ENCODE measurements at regions not wholly inside any gene's neighbourhood (a gene's known extent, or its start where the extent isn't known, plus 50 kb on each side); places are given as distances from the start of the nearest gene placed in this dataset.
A peak's percentile ranks its signal among the peaks of the same experiment; 100 is the strongest.

GRCh38 chr18:75134611-75134975 is 74.3 kb downstream of the PTGR3 start:
- H3K4me3 Mint-ChIP-seq: no peak overlapping the region
- no peak overlapping the region for H3K27ac Mint-ChIP-seq
- H3K9me3 Mint-ChIP-seq: peaks cover 0 to 4% (median 0%) of the 10 kb centered on the region in 3 donors
- no peaks in the 10 kb centered on the region for H3K36me3 Mint-ChIP-seq
- no peaks in the 10 kb centered on the region for H3K4me1 Mint-ChIP-seq
- H3K27me3 Mint-ChIP-seq: no peaks in the 10 kb centered on the region

DNA sequence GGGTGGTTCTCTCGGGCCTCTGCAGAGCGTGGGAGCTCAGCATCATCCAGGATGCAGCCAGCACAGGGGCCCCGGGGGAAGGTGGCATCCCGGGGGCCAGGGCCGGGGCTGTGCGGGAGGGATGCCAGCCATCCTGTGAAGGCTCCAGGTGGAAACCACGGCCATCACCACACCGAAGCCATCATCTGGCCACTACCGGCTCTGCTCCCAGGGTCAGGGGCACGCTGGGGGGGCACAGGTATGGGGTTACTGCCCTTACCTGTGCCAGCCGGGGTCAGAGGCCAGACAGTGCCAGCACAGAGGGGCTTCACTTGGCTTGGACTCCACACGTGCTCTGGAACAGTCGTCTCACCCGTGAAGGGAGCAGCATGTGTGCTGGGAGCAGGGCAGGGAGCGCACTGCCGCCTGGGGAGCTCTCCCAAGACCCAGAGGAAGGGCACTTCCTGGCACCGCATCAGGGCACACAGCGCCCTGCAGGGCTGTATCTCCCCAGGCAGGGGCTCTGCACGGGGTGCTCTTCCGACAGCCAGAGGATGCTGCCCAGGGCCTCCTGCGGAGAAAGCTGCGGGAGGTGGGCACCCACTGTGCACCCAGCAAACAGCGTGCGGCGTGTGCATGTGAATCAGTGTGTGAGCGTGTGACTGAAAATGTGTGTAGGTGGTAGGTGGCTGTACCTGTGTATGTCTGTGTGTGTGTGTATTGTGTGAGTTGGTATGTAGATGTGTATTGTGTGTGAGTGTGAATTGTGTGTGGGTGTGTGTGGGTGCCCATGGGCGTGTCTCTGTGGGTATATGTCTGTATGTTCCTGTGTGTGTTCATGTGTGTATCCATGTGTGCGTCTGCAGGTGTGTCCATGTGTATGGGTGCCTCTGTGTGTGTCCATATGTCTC is 75.0 kb downstream of the PTGR3 start:
- Mint-ChIP-seq H3K36me3 (no peaks in the 10 kb centered on the region), H3K9me3 (peaks cover 0 to 4% (median 0%) of the 10 kb centered on the region in 3 donors), H3K4me1 (no peaks in the 10 kb centered on the region), H3K4me3 (no peak overlapping the region), H3K27ac (peak overlapping the region in 1 of 3 donors; percentile 33), H3K27me3 (no peaks in the 10 kb centered on the region)

GRCh38 chr18:75132931-75133525 is 75.9 kb downstream of the PTGR3 start:
- Mint-ChIP-seq H3K36me3 (no peaks in the 10 kb centered on the region), H3K4me1 (no peaks in the 10 kb centered on the region), H3K27me3 (no peaks in the 10 kb centered on the region), H3K27ac (no peak overlapping the region), H3K9me3 (peaks cover 0 to 4% (median 0%) of the 10 kb centered on the region in 3 donors), H3K4me3 (no peak overlapping the region)

- H3K4me3 Mint-ChIP-seq: no peak overlapping the region
- no peak overlapping the region for H3K27ac Mint-ChIP-seq
- no peaks in the 10 kb centered on the region for H3K4me1 Mint-ChIP-seq
- H3K36me3 Mint-ChIP-seq: no peaks in the 10 kb centered on the region
- H3K9me3 Mint-ChIP-seq: peaks cover 0 to 4% (median 0%) of the 10 kb centered on the region in 3 donors
- no peaks in the 10 kb centered on the region for H3K27me3 Mint-ChIP-seq
Observed at GRCh38 chr18:75132098-75132870, 76.7 kb downstream of the PTGR3 start.

GRCh38 chr18:75131381-75132000 is 77.4 kb downstream of the PTGR3 start:
- no peak overlapping the region for H3K27ac Mint-ChIP-seq
- H3K27me3 Mint-ChIP-seq: peaks cover 1% of the 10 kb centered on the region
- H3K4me3 Mint-ChIP-seq: no peak overlapping the region
- H3K9me3 Mint-ChIP-seq: peaks cover 0 to 4% (median 0%) of the 10 kb centered on the region in 3 donors
- no peaks in the 10 kb centered on the region for H3K4me1 Mint-ChIP-seq
- no peaks in the 10 kb centered on the region for H3K36me3 Mint-ChIP-seq

DNA sequence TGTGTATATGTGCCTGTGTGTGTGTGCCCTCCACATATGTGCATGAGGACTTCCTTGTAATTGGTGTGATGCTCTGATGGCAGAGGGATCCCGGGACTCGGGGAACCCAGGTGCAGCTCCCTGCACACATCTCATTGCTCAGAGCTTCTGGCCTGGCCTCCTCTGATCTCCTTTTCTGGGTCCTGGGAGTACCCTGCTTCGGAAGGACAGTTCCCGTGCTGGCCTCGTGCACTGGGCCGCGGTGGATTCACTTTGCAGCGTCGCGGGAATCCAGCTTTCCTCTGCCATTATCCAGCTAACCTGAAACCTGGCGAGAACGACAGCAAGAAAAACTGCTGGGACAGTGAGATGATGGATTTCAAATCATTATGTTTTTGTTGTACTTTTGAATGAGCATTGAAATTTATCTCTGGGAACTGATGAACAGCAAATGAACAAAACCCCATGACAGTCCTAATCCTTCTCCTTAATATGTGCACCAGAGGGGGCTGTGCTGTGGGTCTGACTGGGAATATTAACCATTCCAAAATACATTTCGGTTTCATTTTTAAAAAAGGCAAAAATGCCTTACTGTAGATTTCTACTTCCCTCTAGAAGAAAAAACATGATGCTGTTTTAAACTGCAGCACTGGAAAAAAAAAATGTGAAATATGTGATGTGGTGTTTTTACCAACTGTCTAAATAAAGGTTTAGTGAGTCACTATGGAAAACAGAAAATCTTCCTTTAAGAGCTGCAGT is 78.2 kb downstream of the PTGR3 start:
- H3K27me3 Mint-ChIP-seq: peaks cover 3% of the 10 kb centered on the region
- H3K4me3 Mint-ChIP-seq: no peak overlapping the region
- no peaks in the 10 kb centered on the region for H3K36me3 Mint-ChIP-seq
- H3K27ac Mint-ChIP-seq: no peak overlapping the region
- H3K9me3 Mint-ChIP-seq: peaks cover 0 to 4% (median 0%) of the 10 kb centered on the region in 3 donors
- no peaks in the 10 kb centered on the region for H3K4me1 Mint-ChIP-seq

GRCh38 chr18:75129717-75130477 is 79.0 kb downstream of the PTGR3 start:
- H3K27me3 Mint-ChIP-seq: peaks cover 3% of the 10 kb centered on the region
- no peaks in the 10 kb centered on the region for H3K4me1 Mint-ChIP-seq
- H3K4me3 Mint-ChIP-seq: no peak overlapping the region
- H3K27ac Mint-ChIP-seq: no peak overlapping the region
- H3K9me3 Mint-ChIP-seq: peaks cover 0 to 4% (median 0%) of the 10 kb centered on the region in 3 donors
- no peaks in the 10 kb centered on the region for H3K36me3 Mint-ChIP-seq

DNA sequence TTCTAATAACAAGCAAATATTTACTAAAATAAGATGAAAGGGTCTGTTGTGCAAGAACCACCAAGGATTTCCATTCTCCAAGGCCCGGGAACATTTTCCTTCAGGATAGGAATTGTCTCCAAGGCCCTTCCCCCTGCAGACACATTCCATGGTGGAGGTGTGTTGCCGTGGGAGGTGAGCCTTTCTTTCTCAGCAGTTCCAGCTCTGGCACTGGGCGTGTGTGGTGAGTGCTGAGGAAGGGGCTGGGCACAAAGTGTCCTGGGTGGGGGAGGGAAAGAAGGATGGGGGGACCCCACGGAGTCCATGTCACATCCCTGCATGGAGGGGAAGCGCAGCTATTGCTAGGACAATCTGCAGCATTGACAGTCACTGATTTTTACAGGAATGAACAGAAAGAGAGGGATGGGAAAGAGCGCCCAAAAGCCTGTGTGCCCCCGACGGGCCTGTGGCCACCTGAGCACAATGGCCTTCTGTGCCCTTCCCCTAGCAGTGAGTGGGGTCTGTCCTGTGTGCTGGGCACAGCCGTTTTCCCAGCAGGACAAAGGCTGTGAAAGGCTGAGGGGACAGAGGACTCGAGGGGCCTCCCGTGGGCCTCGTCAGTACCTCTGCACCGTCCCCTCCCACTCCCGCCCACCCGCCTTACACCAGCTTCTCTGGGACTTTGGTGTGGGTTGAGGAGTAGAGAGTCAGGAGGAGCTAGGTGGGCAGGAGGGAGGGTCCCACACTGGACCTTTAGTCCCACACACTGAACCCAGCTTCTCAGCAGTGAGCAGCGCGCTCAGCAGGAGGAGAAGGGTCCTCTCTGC is 79.8 kb downstream of the PTGR3 start:
- H3K27ac Mint-ChIP-seq: no peak overlapping the region
- H3K4me3 Mint-ChIP-seq: no peak overlapping the region
- peaks cover 0 to 4% (median 0%) of the 10 kb centered on the region in 3 donors for H3K9me3 Mint-ChIP-seq

GRCh38 chr18:75128051-75128605 is 80.8 kb downstream of the PTGR3 start:
- H3K4me1 Mint-ChIP-seq: peaks cover 0 to 1% (median 0%) of the 10 kb centered on the region in 3 donors
- H3K27me3 Mint-ChIP-seq: peaks cover 5% of the 10 kb centered on the region
- no peak overlapping the region for H3K27ac Mint-ChIP-seq
- peaks cover 0 to 4% (median 0%) of the 10 kb centered on the region in 3 donors for H3K9me3 Mint-ChIP-seq
- no peak overlapping the region for H3K4me3 Mint-ChIP-seq
- no peaks in the 10 kb centered on the region for H3K36me3 Mint-ChIP-seq

More for the DNA sequence above, 79.8 kb downstream of the PTGR3 start:
- Mint-ChIP-seq H3K4me1 (peaks cover 0 to 1% (median 0%) of the 10 kb centered on the region in 3 donors), H3K27me3 (peaks cover 5% of the 10 kb centered on the region), H3K36me3 (no peaks in the 10 kb centered on the region)

DNA sequence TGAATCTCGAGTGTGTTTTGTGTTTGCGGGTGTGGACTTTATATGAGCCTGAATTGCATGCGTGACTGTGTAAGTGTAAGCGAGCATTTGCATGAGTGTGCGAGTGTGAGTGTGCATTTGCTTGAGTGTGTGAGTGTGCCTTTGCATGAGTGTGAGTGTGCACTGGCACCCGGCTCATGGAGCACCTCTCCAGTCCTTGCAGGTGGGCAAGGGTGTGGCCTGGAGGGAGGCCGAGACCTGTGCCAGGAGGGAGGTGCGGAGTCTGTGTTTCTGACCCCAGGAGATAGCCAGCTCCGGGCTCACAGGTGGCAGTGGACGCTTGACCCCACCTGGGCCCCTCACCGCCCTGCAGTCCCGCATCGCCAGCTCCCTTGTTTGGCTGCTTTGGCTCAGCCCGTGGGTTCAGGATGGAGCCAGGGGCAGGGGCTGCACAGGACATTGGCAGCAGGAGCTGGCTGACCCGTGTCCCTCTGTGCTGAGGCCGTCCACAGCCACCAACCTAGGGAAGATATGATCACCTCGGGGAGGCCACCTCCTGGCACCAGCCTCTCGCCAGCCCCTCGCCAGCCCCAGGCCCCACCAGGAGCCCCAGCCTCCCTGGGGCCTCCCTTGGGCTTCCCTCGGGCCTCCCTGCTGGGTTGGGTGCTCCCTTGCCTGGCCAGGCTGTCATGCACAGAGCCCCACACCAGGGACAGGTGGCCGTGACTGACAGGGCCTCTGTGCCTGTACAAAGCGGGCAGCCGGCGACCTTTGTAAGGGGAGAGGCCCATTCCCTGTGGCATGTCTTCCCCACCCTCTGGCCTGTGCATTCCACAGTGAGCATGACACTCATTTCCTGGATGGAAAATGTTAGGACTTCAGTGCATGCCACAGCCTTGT is 81.6 kb downstream of the PTGR3 start:
- peaks cover 0 to 1% (median 0%) of the 10 kb centered on the region in 3 donors for H3K4me1 Mint-ChIP-seq
- peaks cover 0 to 4% (median 0%) of the 10 kb centered on the region in 3 donors for H3K9me3 Mint-ChIP-seq
- peaks cover 5% of the 10 kb centered on the region for H3K27me3 Mint-ChIP-seq
- no peak overlapping the region for H3K27ac Mint-ChIP-seq
- no peaks in the 10 kb centered on the region for H3K36me3 Mint-ChIP-seq
- H3K4me3 Mint-ChIP-seq: no peak overlapping the region

DNA sequence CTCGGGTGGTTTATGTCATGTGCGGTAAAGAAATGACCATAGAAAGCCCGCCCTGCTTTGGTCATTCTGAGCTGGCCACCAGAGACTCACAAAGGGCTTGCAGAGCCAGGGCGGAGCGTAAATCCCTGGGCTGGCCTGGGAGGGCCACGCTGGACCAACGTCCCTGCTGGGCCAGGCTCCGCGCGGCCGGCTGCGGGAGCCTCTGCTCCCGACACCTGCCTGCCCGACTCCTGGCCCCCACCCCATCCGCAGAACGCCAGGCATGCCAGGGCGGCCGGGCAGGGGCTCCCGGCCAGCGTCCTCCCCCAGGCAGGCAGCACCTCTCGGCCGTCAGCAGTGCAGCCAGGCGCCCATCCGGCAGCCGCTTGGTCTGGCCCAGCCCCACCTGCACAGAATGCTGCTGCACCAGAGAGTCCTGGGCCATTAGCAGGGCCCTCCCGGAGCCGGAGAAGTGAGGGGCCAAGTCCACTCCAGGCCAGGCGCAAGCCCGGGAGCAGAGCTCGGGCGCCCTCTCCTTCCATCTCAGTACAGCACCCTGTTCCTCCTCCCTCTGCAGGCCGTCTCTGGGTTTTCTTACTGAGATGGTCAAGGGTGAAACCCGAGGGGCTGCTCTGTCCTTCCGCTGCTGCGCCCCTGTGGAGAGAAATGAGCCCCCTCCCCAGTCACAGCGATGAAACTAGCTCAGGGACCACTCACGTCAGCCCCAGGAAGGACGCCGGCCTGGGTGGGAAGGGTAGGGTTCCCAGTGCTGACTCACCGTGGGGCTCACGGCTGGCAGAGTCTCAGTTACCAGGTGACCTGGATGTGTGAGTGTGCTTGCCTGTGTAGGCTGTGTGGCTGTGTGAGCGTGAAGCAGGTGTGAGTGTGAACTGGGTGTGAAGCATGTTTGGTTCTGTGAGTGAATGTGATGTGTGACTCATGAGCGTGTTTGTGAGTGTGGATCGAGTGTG is 83.3 kb downstream of the PTGR3 start:
- Mint-ChIP-seq H3K27me3 (peaks cover 9% of the 10 kb centered on the region), H3K27ac (no peak overlapping the region), H3K36me3 (no peaks in the 10 kb centered on the region), H3K9me3 (peaks cover 0 to 4% (median 0%) of the 10 kb centered on the region in 3 donors), H3K4me1 (peaks cover 0 to 9% (median 1%) of the 10 kb centered on the region in 3 donors), H3K4me3 (no peak overlapping the region)

All from IgD-negative memory B cell (primary cell).